Esophagus squamous epithelium (tissue), 4 donors: ENCODE measurements at regions not wholly inside any gene's neighbourhood (a gene's known extent, or its start where the extent isn't known, plus 50 kb on each side); places are given as distances from the start of the nearest gene placed in this dataset.

Source experiments
- POLR2A ChIP-seq, 4 donors: fragments of 450-650 bp; IDR thresholded peaks; one replicate each; pipeline ENCODE4 v1.6.1; 2017; ENCODE audit warnings: antibody characterized with exemption in 4 of 4, mild to moderate bottlenecking in 4 of 4, moderate library complexity in 3 of 4
- TF ChIP-seq, protein P1 (sequence below), 6 experiments: fragments of 450-650 bp in 4 of 6; fragments of 200-600 bp in 2 of 6; sonication (generic) in 2 of 6; IDR thresholded peaks; one replicate each; pipeline ENCODE4 v1.5.1; 2016 to 2019; ENCODE audit warnings: antibody characterized with exemption in 6 of 6, mild to moderate bottlenecking in 4 of 6, moderate library complexity in 4 of 6

DNA sequence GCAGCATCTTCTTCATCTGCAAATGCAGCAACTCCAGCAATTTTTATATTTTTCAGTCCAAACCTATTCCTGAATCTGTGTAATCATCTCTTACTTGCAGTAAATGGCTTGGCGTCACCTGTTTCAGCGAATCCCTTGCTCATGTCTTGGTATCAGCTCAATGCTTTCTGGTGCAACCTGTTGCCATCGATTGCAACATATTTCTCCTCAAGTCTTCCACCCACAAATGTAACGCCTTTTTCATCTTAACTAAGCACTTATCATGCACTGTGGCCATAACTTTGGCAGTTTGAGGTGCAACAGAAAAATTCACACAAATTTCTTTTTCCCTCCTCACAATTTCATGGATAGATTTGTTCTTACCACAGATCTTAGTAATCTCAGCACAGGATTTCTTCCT is 168.3 kb downstream of the HERPUD2 start:
- TF ChIP-seq, protein P1, sequence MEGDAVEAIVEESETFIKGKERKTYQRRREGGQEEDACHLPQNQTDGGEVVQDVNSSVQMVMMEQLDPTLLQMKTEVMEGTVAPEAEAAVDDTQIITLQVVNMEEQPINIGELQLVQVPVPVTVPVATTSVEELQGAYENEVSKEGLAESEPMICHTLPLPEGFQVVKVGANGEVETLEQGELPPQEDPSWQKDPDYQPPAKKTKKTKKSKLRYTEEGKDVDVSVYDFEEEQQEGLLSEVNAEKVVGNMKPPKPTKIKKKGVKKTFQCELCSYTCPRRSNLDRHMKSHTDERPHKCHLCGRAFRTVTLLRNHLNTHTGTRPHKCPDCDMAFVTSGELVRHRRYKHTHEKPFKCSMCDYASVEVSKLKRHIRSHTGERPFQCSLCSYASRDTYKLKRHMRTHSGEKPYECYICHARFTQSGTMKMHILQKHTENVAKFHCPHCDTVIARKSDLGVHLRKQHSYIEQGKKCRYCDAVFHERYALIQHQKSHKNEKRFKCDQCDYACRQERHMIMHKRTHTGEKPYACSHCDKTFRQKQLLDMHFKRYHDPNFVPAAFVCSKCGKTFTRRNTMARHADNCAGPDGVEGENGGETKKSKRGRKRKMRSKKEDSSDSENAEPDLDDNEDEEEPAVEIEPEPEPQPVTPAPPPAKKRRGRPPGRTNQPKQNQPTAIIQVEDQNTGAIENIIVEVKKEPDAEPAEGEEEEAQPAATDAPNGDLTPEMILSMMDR (IDR thresholded peaks at IDR 0.05) = no peak
- TF ChIP-seq POLR2A (IDR thresholded peaks at IDR 0.05) = no peak
